HCT116 (cell line): ENCODE measurements at regions not wholly inside any gene's neighbourhood (a gene's known extent, or its start where the extent isn't known, plus 50 kb on each side); places are given as distances from the start of the nearest gene placed in this dataset.

Experiments used
- ATAC-seq: fragments of 200-7000 bp; cut with Tn5 transposase; 2 replicates; pipeline ENCODE4 v1.9.1; 2020; ENCODE audit warnings: mild to moderate bottlenecking, moderate library complexity
- BruUV-seq: library from RNA; stranded (reverse); fragments of 400-500 nt; replicated peaks from 2 replicates; lab custom pipeline; 2021; lab: Mats Ljungman, UMichigan
- CTCF ChIA-PET: fragments of 300-600 bp; sonication (Branson Sonifier 250); formaldehyde crosslinking; loops from one replicate; lab custom pipeline; 2021; ENCODE audit warnings: antibody characterized with exemption; lab: Charles Lee
- POLR2A ChIA-PET: fragments of 300-600, 350-600 bp; sonication (Branson Sonifier 250); formaldehyde crosslinking; loops from one replicate; lab custom pipeline; 2021; ENCODE audit warnings: antibody characterized with exemption; lab: Charles Lee
- RAD21 ChIA-PET, 2 experiments: fragments of 300-600 bp; sonication (Branson Sonifier 250); formaldehyde crosslinking; loops; one replicate each; lab custom pipeline; 2023; ENCODE audit warnings: low total read pairs in 2 of 2; ENCODE audit not compliant: uncharacterized antibody in 2 of 2, unreplicated experiment in 2 of 2, low non-redundant PET in 1 of 2; lab: Charles Lee
- DNase-seq: peaks from one replicate; pipeline ENCODE4 v3.0.0-alpha.2; 2010; ENCODE audit warnings: low read depth, low spot score
- H2AFZ ChIP-seq: fragments of 200-600 bp; shearing (Covaris generic), sonication (generic); 2 replicates; pipeline ENCODE4 v1.6.1; 2017; ENCODE audit warnings: low read depth, mixed run types, mixed read lengths, antibody characterized with exemption, low read length; ENCODE audit not compliant: poor library complexity, severe bottlenecking
- H3K27ac ChIP-seq: 2 replicates; pipeline ENCODE4 v1.5.1; 2012; ENCODE audit warnings: low read depth, low read length
- H3K27me3 ChIP-seq: fragments of 200-600 bp; sonication (generic); 2 replicates; pipeline ENCODE4 v1.6.1; 2016; ENCODE audit warnings: mixed run types, low read length, mixed read lengths; ENCODE audit not compliant: insufficient read depth
- H3K36me3 ChIP-seq, 2 experiments: fragments of 200-500 bp in 1 of 2; fragments of 200-600 bp in 1 of 2; sonication (Bioruptor generic) in 1 of 2; sonication (generic) in 1 of 2; 2 replicates each; pipeline versions ENCODE4 v1.5.1 to v1.6.1; 2014 to 2016; ENCODE audit warnings: low read length in 2 of 2, inconsistent platforms in 1 of 2, mixed read lengths in 1 of 2, mixed run types in 1 of 2; ENCODE audit not compliant: insufficient read depth in 2 of 2, control insufficient read depth in 1 of 2
- H3K4me1 ChIP-seq, 2 experiments: fragments of 200-600 bp in 1 of 2; sonication (generic) in 1 of 2; 2 replicates each; pipeline versions ENCODE4 v1.5.1 to v1.6.1; 2012 to 2017; ENCODE audit warnings: low read length in 2 of 2, inconsistent platforms in 1 of 2, mild to moderate bottlenecking in 1 of 2, mixed read lengths in 1 of 2, mixed run types in 1 of 2, moderate library complexity in 1 of 2; ENCODE audit not compliant: insufficient read depth in 2 of 2, control insufficient read depth in 1 of 2
- H3K4me2 ChIP-seq: fragments of 200-600 bp; sonication (generic); 2 replicates; pipeline ENCODE4 v1.6.1; 2017; ENCODE audit warnings: mixed run types, low read length, mixed read lengths
- H3K4me3 ChIP-seq, 2 experiments: fragments of 200-600 bp in 1 of 2; sonication (generic) in 1 of 2; replicated peaks in 1 of 2; 2 replicates each; pipeline ENCODE4 v1.5.1; 2011 to 2016; ENCODE audit warnings: low read length in 2 of 2, control low read depth in 1 of 2, low read depth in 1 of 2, mild to moderate bottlenecking in 1 of 2, mixed read lengths in 1 of 2, mixed run types in 1 of 2
- H3K79me2 ChIP-seq: fragments of 200-600 bp; sonication (generic); 2 replicates; pipeline ENCODE4 v1.6.1; 2017; ENCODE audit warnings: mild to moderate bottlenecking, mixed run types, low read length, moderate library complexity, mixed read lengths; ENCODE audit not compliant: insufficient read depth
- H3K9ac ChIP-seq: fragments of 200-600 bp; sonication (generic); 2 replicates; pipeline ENCODE4 v1.6.1; 2016; ENCODE audit warnings: low read length, mixed read lengths
- H3K9me2 ChIP-seq: fragments of 200-600 bp; sonication (generic), shearing (Covaris generic); 2 replicates; pipeline ENCODE4 v1.6.1; 2017; ENCODE audit warnings: mixed run types, mild to moderate bottlenecking, moderate library complexity; ENCODE audit not compliant: insufficient read depth
- H3K9me3 ChIP-seq, 2 experiments: fragments of 200-500 bp in 1 of 2; fragments of 200-600 bp in 1 of 2; sonication (Bioruptor generic) in 1 of 2; sonication (generic) in 1 of 2; 2 replicates each; pipeline ENCODE4 v1.6.1; 2014 to 2017; ENCODE audit warnings: low read length in 2 of 2, mixed read lengths in 2 of 2, inconsistent platforms in 1 of 2, low read depth in 1 of 2, mild to moderate bottlenecking in 1 of 2, mixed run types in 1 of 2, moderate library complexity in 1 of 2; ENCODE audit not compliant: control insufficient read depth in 1 of 2, insufficient read depth in 1 of 2
- H4K20me1 ChIP-seq: fragments of 200-600 bp; sonication (generic), shearing (Covaris generic); 2 replicates; pipeline ENCODE4 v1.6.1; 2017; ENCODE audit warnings: mixed run types, mild to moderate bottlenecking, moderate library complexity; ENCODE audit not compliant: insufficient read depth
- CBX3 ChIP-seq: IDR thresholded peaks from 2 replicates; pipeline ENCODE4 v1.6.1; 2012; ENCODE audit warnings: low read depth
- CTCF ChIP-seq, 3 experiments: fragments of 200-600 bp in 1 of 3; sonication (generic) in 1 of 3; IDR thresholded peaks in 2 of 3; conservative IDR thresholded peaks in 1 of 3; 2 replicates each; pipeline ENCODE4 v1.5.1; 2012 to 2017; ENCODE audit warnings: low read depth in 2 of 3, low read length in 2 of 3, antibody characterized with exemption in 1 of 3, borderline replicate concordance in 1 of 3, control low read depth in 1 of 3, mild to moderate bottlenecking in 1 of 3, mixed read lengths in 1 of 3, mixed run types in 1 of 3, moderate library complexity in 1 of 3; ENCODE audit not compliant: insufficient read depth in 1 of 3
- ELF1 ChIP-seq: IDR thresholded peaks from 2 replicates; pipeline ENCODE4 v1.6.1; 2012; ENCODE audit warnings: low read depth, borderline replicate concordance
- FOSL1 ChIP-seq: IDR thresholded peaks from 2 replicates; pipeline ENCODE4 v1.6.1; 2012; ENCODE audit warnings: low read depth
- JUND ChIP-seq: IDR thresholded peaks from 2 replicates; pipeline ENCODE4 v1.6.1; 2012
- MAX ChIP-seq: IDR thresholded peaks from 2 replicates; pipeline ENCODE4 v1.6.1; 2012
- POLR2A ChIP-seq: IDR thresholded peaks from 2 replicates; pipeline ENCODE4 v1.7.0; 2011; ENCODE audit warnings: borderline replicate concordance; ENCODE audit not compliant: insufficient read depth, insufficient read length; ENCODE audit errors: extremely low read depth
- SIN3A ChIP-seq: IDR thresholded peaks from 2 replicates; pipeline ENCODE4 v1.6.1; 2012; ENCODE audit warnings: low read depth
- SP1 ChIP-seq: IDR thresholded peaks from 2 replicates; pipeline ENCODE4 v1.6.1; 2012; ENCODE audit warnings: low read depth
- SRF ChIP-seq: IDR thresholded peaks from 2 replicates; pipeline ENCODE4 v1.6.1; 2012; ENCODE audit warnings: low read depth
- ZBTB33 ChIP-seq: IDR thresholded peaks from 2 replicates; pipeline ENCODE4 v1.6.1; 2011; ENCODE audit warnings: mild to moderate bottlenecking, low read length, moderate library complexity; ENCODE audit not compliant: insufficient replicate concordance; ENCODE audit errors: extremely low read depth
- ZFX ChIP-seq: fragments of 450-650 bp; IDR thresholded peaks from 2 replicates; pipeline ENCODE4 v1.6.1; 2017
- intact Hi-C: fragments of 100-400 bp; cut with micrococcal nuclease; formaldehyde crosslinking; loops from 2 replicates; pipeline ENCODE4 v1.10.0; 2022

GRCh38 chr7:97503367-97504094, 228.4 kb upstream of the TAC1 start:
- Histone ChIP-seq H3K9me3 (no peaks in the 10 kb centered on the region), H3K4me1 (no peaks in the 10 kb centered on the region), H3K36me3 (no peaks in the 10 kb centered on the region), H3K9ac (no peak overlapping the region), H3K9me2 (no peaks in the 10 kb centered on the region), H3K27me3 (no peaks in the 10 kb centered on the region), H4K20me1 (no peaks in the 10 kb centered on the region), H2AFZ (no peak overlapping the region), H3K4me3 (no peak overlapping the region), H3K4me2 (no peak overlapping the region), H3K79me2 (no peaks in the 10 kb centered on the region), H3K27ac (no peak overlapping the region)
- ChIA-PET RAD21 (no interaction called here), CTCF (no interaction called here), POLR2A (no interaction called here)
- intact Hi-C loops, result loop anchor here (10.0 kb wide), 1 partner anchor 399 kb away; no protein-coding TSS in a partner anchor
- no TSS peak for BruUV-seq
- ATAC-seq (no peak), DNase-seq (no peak)
- TF ChIP-seq SIN3A, result no peak
- no peak for TF ChIP-seq CBX3
- TF ChIP-seq CTCF (IDR thresholded peaks at IDR 0.05 in 2 of 3, conservative IDR thresholded peaks at IDR 0.05 in 1 of 3; ENCODE audit: borderline replicate concordance in 1 of 3, insufficient read depth in 1 of 3, low read depth in 2 of 3, low read length in 2 of 3), result no peak
- TF ChIP-seq SP1, result no peak
- no peak for TF ChIP-seq SRF
- no peak for TF ChIP-seq ZBTB33
- no peak for TF ChIP-seq MAX
- TF ChIP-seq FOSL1, result no peak
- no peak for TF ChIP-seq JUND
- no peak for TF ChIP-seq ZFX
- no peak for TF ChIP-seq ELF1
- TF ChIP-seq POLR2A, result no peak
